Endothelial cell of umbilical vein (primary cell): ENCODE measurements at regions not wholly inside any gene's neighbourhood (a gene's known extent, or its start where the extent isn't known, plus 50 kb on each side); places are given as distances from the start of the nearest gene placed in this dataset.

ENCODE experiments used
- CTCF ChIP-seq, 2 donors: IDR thresholded peaks; 1 replicate in 1 of 2; 2 replicates in 1 of 2; pipeline ENCODE4 v1.5.1; 2011; ENCODE audit warnings: low read length in 2 of 2, mild to moderate bottlenecking in 2 of 2, moderate library complexity in 2 of 2, control low read depth in 1 of 2, inconsistent platforms in 1 of 2, low read depth in 1 of 2; ENCODE audit not compliant: insufficient read depth in 1 of 2; ENCODE audit errors: extremely low read depth in 1 of 2
- EZH2 ChIP-seq: IDR thresholded peaks from 2 replicates; pipeline ENCODE4 v1.6.1; 2012; ENCODE audit warnings: borderline replicate concordance, low read depth, mild to moderate bottlenecking, moderate library complexity, low read length, inconsistent platforms; ENCODE audit not compliant: severe bottlenecking
- FOS ChIP-seq: IDR thresholded peaks from 2 replicates; pipeline ENCODE4 v1.6.1; 2011; ENCODE audit warnings: mild to moderate bottlenecking, low read length, moderate library complexity, borderline replicate concordance; ENCODE audit not compliant: insufficient read depth
- JUN ChIP-seq: IDR thresholded peaks from 2 replicates; pipeline ENCODE4 v1.6.1; 2011; ENCODE audit warnings: borderline replicate concordance, low read depth; ENCODE audit not compliant: insufficient read length, insufficient read depth
- MAX ChIP-seq: IDR thresholded peaks from 2 replicates; pipeline ENCODE4 v1.6.1; 2011; ENCODE audit not compliant: insufficient read depth, insufficient read length
- POLR2A ChIP-seq: IDR thresholded peaks from 2 replicates; pipeline ENCODE4 v1.6.1; 2012; ENCODE audit warnings: low read depth, mild to moderate bottlenecking, control low read depth, low read length
- POLR2AphosphoS5 ChIP-seq: IDR thresholded peaks from 2 replicates; pipeline ENCODE4 v1.6.1; 2012; ENCODE audit warnings: low read depth, mild to moderate bottlenecking, control low read depth, low read length, moderate library complexity; ENCODE audit not compliant: insufficient read depth

- TF ChIP-seq CTCF (IDR thresholded peaks at IDR 0.05; ENCODE audit: extremely low read depth in 1 of 2, insufficient read depth in 1 of 2, low read depth in 1 of 2, low read length in 2 of 2): peak in 1 of 2 donors; percentile 57
- no peak for TF ChIP-seq POLR2AphosphoS5
- TF ChIP-seq POLR2A: peak; percentile 76
- no peak for TF ChIP-seq EZH2
- TF ChIP-seq MAX: no peak
- no peak for TF ChIP-seq FOS
- no peak for TF ChIP-seq JUN
Observed at GRCh38 chr17:77374170-77374936, 233.6 kb downstream of the SEC14L1 start.
